ENCODE measurements at regions not wholly inside any gene's neighbourhood (a gene's known extent, or its start where the extent isn't known, plus 50 kb on each side); places are given as distances from the start of the nearest gene placed in this dataset.

DNA sequence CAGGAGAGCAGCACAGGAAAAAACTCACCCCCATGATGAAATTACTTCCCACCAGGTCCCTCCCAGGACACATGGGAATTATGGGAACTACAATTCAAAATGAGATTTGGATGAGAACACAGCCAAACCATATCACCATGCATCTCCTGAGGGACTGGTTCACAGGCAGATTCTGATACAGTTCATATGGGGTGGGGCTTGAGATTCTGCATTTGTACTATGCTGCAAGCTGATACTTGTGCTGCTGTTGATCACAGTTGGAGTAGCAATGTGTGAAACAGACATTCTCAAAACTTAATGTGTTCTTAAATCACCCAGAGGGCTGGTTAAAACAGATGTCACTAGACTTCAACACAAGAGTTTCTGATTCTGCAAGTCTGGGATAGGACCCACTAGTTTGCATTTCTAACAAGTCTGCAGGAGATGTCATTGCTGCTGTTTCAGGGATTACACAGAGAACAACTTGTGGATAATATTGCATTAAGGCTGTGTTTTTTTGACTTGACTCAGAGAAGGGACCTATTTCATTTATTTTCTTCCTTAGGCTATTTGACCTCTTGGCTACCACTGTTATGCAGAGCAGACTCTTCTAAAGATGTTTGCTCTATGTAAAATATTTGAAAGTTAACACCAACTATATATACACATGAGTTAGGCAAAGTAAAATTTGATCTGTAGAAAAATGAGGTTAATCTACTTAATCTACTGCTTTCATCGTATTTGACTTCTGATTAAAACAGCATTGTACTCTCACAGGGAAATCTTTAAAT, 194.2 kb upstream of the CNTN3 start (continued):
- TF ChIP-seq, protein P1, sequence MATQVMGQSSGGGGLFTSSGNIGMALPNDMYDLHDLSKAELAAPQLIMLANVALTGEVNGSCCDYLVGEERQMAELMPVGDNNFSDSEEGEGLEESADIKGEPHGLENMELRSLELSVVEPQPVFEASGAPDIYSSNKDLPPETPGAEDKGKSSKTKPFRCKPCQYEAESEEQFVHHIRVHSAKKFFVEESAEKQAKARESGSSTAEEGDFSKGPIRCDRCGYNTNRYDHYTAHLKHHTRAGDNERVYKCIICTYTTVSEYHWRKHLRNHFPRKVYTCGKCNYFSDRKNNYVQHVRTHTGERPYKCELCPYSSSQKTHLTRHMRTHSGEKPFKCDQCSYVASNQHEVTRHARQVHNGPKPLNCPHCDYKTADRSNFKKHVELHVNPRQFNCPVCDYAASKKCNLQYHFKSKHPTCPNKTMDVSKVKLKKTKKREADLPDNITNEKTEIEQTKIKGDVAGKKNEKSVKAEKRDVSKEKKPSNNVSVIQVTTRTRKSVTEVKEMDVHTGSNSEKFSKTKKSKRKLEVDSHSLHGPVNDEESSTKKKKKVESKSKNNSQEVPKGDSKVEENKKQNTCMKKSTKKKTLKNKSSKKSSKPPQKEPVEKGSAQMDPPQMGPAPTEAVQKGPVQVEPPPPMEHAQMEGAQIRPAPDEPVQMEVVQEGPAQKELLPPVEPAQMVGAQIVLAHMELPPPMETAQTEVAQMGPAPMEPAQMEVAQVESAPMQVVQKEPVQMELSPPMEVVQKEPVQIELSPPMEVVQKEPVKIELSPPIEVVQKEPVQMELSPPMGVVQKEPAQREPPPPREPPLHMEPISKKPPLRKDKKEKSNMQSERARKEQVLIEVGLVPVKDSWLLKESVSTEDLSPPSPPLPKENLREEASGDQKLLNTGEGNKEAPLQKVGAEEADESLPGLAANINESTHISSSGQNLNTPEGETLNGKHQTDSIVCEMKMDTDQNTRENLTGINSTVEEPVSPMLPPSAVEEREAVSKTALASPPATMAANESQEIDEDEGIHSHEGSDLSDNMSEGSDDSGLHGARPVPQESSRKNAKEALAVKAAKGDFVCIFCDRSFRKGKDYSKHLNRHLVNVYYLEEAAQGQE (IDR thresholded peaks at IDR 0.05; ENCODE audit: low read depth), result no peak
- TF ChIP-seq EGR1 (IDR thresholded peaks at IDR 0.05; ENCODE audit: low read depth), result no peak
- TF ChIP-seq, protein P2, sequence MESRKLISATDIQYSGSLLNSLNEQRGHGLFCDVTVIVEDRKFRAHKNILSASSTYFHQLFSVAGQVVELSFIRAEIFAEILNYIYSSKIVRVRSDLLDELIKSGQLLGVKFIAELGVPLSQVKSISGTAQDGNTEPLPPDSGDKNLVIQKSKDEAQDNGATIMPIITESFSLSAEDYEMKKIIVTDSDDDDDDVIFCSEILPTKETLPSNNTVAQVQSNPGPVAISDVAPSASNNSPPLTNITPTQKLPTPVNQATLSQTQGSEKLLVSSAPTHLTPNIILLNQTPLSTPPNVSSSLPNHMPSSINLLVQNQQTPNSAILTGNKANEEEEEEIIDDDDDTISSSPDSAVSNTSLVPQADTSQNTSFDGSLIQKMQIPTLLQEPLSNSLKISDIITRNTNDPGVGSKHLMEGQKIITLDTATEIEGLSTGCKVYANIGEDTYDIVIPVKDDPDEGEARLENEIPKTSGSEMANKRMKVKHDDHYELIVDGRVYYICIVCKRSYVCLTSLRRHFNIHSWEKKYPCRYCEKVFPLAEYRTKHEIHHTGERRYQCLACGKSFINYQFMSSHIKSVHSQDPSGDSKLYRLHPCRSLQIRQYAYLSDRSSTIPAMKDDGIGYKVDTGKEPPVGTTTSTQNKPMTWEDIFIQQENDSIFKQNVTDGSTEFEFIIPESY (IDR thresholded peaks at IDR 0.05; ENCODE audit: extremely low read depth, insufficient replicate concordance, low read length), result no peak

DNA sequence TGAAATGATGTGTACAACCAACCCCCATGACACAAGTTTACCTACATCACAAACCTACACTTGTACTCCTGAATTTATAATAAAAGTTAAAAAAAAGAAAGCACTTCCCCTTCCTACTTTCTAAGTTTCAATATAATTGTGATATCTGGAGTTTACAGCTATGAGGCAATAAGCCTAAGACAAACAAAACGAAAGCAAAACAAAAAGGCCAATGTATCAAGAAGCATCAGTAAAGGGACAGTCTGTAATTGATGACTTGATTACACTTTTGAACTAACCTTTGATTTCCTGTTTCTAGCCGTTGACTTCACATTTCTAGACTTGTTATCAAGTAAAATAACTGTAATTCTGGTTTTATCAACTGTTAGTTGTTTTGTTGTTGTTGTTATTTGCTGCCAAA, 187.5 kb upstream of the CNTN3 start:
- Histone ChIP-seq H3K4me1 (ENCODE audit: control insufficient read depth in 1 of 2, insufficient read depth in 2 of 2, low read length in 2 of 2) (no peaks in the 10 kb centered on the region), H3K79me2 (ENCODE audit: insufficient read depth, low read length) (no peaks in the 10 kb centered on the region), H3K27me3 (ENCODE audit: insufficient read depth, low read length) (no peaks in the 10 kb centered on the region), H4K20me1 (ENCODE audit: insufficient read depth) (no peaks in the 10 kb centered on the region), H2AFZ (ENCODE audit: low read depth, low read length, poor library complexity, severe bottlenecking) (no peak overlapping the region), H3K9me3 (ENCODE audit: control insufficient read depth in 1 of 2, insufficient read depth in 1 of 2, low read depth in 1 of 2, low read length in 2 of 2) (peaks cover 0 to 13% of the 10 kb centered on the region in 2 experiments; a peak in 2 of 4 replicates), H3K4me3 (replicated peaks in 1 of 2; ENCODE audit: low read depth in 1 of 2, low read length in 2 of 2) (no peak overlapping the region), H3K36me3 (ENCODE audit: control insufficient read depth in 1 of 2, insufficient read depth in 2 of 2, low read length in 2 of 2) (no peaks in the 10 kb centered on the region), H3K9ac (ENCODE audit: low read length) (no peak overlapping the region), H3K9me2 (ENCODE audit: insufficient read depth) (no peaks in the 10 kb centered on the region), H3K27ac (ENCODE audit: low read depth, low read length) (no peak overlapping the region), H3K4me2 (ENCODE audit: low read length) (no peak overlapping the region)
- ATAC-seq (no peak), DNase-seq (ENCODE audit: low read depth, low spot score) (no peak)
- ChIA-PET CTCF (no interaction called here), POLR2A (no interaction called here), RAD21 (ENCODE audit: low non-redundant PET in 1 of 2, low total read pairs in 2 of 2, uncharacterized antibody in 2 of 2, unreplicated experiment in 2 of 2) (no interaction called here)
- no TSS peak for BruUV-seq (replicated peaks)
- intact Hi-C loops (cut with micrococcal nuclease), result no loop called here
- TF ChIP-seq SIN3A (IDR thresholded peaks at IDR 0.05; ENCODE audit: low read depth) (no peak), POLR2AphosphoS5 (IDR thresholded peaks at IDR 0.05; ENCODE audit: low read depth, low read length) (no peak), TCF7L2 (IDR thresholded peaks at IDR 0.05; ENCODE audit: borderline replicate concordance, extremely low read depth, insufficient read depth, insufficient read length) (no peak), EGR1 (IDR thresholded peaks at IDR 0.05; ENCODE audit: low read depth) (no peak), EZH2phosphoT487 (IDR thresholded peaks at IDR 0.05; ENCODE audit: borderline replicate concordance) (no peak), YY1 (IDR thresholded peaks at IDR 0.05; ENCODE audit: extremely low read depth, insufficient replicate concordance, low read depth, low read length) (no peak)
- TF ChIP-seq, protein P2 (IDR thresholded peaks at IDR 0.05; ENCODE audit: extremely low read depth, insufficient replicate concordance, low read length), result no peak
- TF ChIP-seq, protein P3, sequence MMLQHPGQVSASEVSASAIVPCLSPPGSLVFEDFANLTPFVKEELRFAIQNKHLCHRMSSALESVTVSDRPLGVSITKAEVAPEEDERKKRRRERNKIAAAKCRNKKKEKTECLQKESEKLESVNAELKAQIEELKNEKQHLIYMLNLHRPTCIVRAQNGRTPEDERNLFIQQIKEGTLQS (IDR thresholded peaks at IDR 0.05), result no peak
- TF ChIP-seq, protein P4, sequence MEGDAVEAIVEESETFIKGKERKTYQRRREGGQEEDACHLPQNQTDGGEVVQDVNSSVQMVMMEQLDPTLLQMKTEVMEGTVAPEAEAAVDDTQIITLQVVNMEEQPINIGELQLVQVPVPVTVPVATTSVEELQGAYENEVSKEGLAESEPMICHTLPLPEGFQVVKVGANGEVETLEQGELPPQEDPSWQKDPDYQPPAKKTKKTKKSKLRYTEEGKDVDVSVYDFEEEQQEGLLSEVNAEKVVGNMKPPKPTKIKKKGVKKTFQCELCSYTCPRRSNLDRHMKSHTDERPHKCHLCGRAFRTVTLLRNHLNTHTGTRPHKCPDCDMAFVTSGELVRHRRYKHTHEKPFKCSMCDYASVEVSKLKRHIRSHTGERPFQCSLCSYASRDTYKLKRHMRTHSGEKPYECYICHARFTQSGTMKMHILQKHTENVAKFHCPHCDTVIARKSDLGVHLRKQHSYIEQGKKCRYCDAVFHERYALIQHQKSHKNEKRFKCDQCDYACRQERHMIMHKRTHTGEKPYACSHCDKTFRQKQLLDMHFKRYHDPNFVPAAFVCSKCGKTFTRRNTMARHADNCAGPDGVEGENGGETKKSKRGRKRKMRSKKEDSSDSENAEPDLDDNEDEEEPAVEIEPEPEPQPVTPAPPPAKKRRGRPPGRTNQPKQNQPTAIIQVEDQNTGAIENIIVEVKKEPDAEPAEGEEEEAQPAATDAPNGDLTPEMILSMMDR (IDR thresholded peaks at IDR 0.05 in 2 of 3, conservative IDR thresholded peaks at IDR 0.05 in 1 of 3; ENCODE audit: borderline replicate concordance in 1 of 3, insufficient read depth in 1 of 3, low read depth in 2 of 3, low read length in 2 of 3), result no peak
- TF ChIP-seq, protein P5, sequence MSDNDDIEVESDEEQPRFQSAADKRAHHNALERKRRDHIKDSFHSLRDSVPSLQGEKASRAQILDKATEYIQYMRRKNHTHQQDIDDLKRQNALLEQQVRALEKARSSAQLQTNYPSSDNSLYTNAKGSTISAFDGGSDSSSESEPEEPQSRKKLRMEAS (IDR thresholded peaks at IDR 0.05), result no peak

Data from HCT116 (cell line).